Right lobe of liver (tissue), 6 donors: ENCODE measurements at regions not wholly inside any gene's neighbourhood (a gene's known extent, or its start where the extent isn't known, plus 50 kb on each side); places are given as distances from the start of the nearest gene placed in this dataset.

Experiments used
- ATAC-seq, 4 donors: fragments of 200-7000 bp; cut with Tn5 transposase; one replicate each; pipeline ENCODE4 v1.9.1; 2020; ENCODE audit warnings: mild to moderate bottlenecking in 4 of 4, moderate library complexity in 4 of 4
- DNase-seq, 3 donors: peaks; one replicate each; pipeline ENCODE4 v3.0.0-alpha.2; 2020
- H3K27ac ChIP-seq, 3 donors: fragments of 200-600 bp; one replicate each; pipeline ENCODE4 v1.8.0; 2022
- H3K27me3 ChIP-seq, 2 donors: fragments of 200-600 bp; one replicate each; pipeline ENCODE4 v1.8.0; 2022
- H3K36me3 ChIP-seq, 4 donors: fragments of 200-600 bp; sonication (generic) in 1 of 4; one replicate each; pipeline versions ENCODE4 v1.5.1 to v1.8.0; 2017 to 2022; ENCODE audit warnings: control low read depth in 1 of 4
- H3K4me1 ChIP-seq, 4 donors: fragments of 200-600 bp; sonication (generic) in 1 of 4; one replicate each; pipeline versions ENCODE4 v1.5.1 to v1.8.0; 2017 to 2022; ENCODE audit warnings: control low read depth in 1 of 4
- H3K4me3 ChIP-seq, 3 donors: fragments of 200-600 bp; one replicate each; pipeline ENCODE4 v1.8.0; 2022
- H3K9me3 ChIP-seq, 4 donors: fragments of 200-600 bp; sonication (generic) in 1 of 4; one replicate each; pipeline versions ENCODE4 v1.5.1 to v1.8.0; 2017 to 2022; ENCODE audit warnings: control low read depth in 1 of 4
- CTCF ChIP-seq, 4 donors: fragments of 200-600 bp in 3 of 4; fragments of 450-650 bp in 1 of 4; IDR thresholded peaks; one replicate each; pipeline versions ENCODE4 v1.5.1 to v1.8.0; 2016 to 2022; ENCODE audit warnings: antibody characterized with exemption in 4 of 4, mild to moderate bottlenecking in 2 of 4
- POLR2A ChIP-seq: fragments of 450-650 bp; IDR thresholded peaks from one replicate; pipeline ENCODE4 v1.6.1; 2017; ENCODE audit warnings: antibody characterized with exemption, mild to moderate bottlenecking
- WGBS: methylation state at CpG from one replicate; pipeline ENCODE4 v1.1.6; 2018; ENCODE audit warnings: low coverage, low lambda C conversion rate; ENCODE audit not compliant: insufficient coverage; ENCODE audit errors: missing lambda C conversion rate; 5-methylcytosine and 5-hydroxymethylcytosine counted together
- intact Hi-C, 2 donors: fragments of 100-400 bp; cut with DNase I; formaldehyde crosslinking; loops; one replicate each; pipeline versions ENCODE4 v1.11.2 to v1.14.1; 2022
- donor health status: DM: no; HTN: yes; CAD: no.
- donor health status: DM: no; HTN: no; CAD: no.
- donor health status: DM: no; HTN: no; CAD: no.
- donor health status: DM: no; HTN: yes; CAD: no.
- donor health status: DM: no; HTN: yes; CAD: no.

DNA sequence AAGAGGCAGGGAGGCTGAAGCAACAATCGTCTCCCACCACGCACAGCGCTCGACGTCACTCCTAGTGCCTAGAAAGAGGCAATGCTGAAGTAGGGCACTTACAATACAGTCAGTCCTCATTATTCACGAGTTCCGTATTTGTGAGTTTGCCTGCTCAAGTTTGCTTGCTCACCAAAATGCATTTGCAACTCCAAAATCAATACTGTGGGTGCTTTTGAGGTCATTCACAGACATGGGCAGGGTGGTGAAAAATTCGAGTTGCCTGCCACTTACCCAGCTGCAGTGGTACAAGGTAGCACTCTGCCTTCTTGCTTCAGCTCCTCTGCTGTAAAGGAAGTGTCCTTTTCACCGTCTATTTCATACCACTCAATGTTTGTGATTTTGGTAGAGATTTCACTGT is 113.7 kb upstream of the NCK2 start:
- WGBS = 13% methylated on average over 2 of the region's 9 CpGs

GRCh38 chr2:105629634-105630033 is 115.1 kb upstream of the NCK2 start:
- H3K36me3 ChIP-seq = no peaks in the 10 kb centered on the region
- H3K4me1 ChIP-seq = no peaks in the 10 kb centered on the region
- DNase-seq (no peak), ATAC-seq (no peak)
- WGBS = 57% methylated on average over 1 of the region's 1 CpG
- TF ChIP-seq POLR2A (no peak), CTCF (IDR thresholded peaks at IDR 0.05) (no peak)
- intact Hi-C loops = no loop called here
- H3K4me3 ChIP-seq = no peak overlapping the region
- H3K27me3 ChIP-seq = peaks cover 0 to 21% of the 10 kb centered on the region in 2 donors
- no peaks in the 10 kb centered on the region for H3K9me3 ChIP-seq
- no peak overlapping the region for H3K27ac ChIP-seq

More for the DNA sequence above, 113.7 kb upstream of the NCK2 start:
- DNase-seq (no peak), ATAC-seq (peak; percentile 38 to 57 (median 46))
- Histone ChIP-seq H3K36me3 (no peaks in the 10 kb centered on the region), H3K4me1 (no peaks in the 10 kb centered on the region), H3K4me3 (no peak overlapping the region), H3K27ac (no peak overlapping the region), H3K9me3 (no peaks in the 10 kb centered on the region), H3K27me3 (peaks cover 0 to 21% of the 10 kb centered on the region in 2 donors)
- TF ChIP-seq CTCF (IDR thresholded peaks at IDR 0.05) (no peak), POLR2A (no peak)
- intact Hi-C loops = no loop called here

- intact Hi-C loops = no loop called here
- no peak for DNase-seq
- 37% methylated on average over 3 of the region's 3 CpGs for WGBS
- no peaks in the 10 kb centered on the region for H3K4me1 ChIP-seq
- no peaks in the 10 kb centered on the region for H3K36me3 ChIP-seq
- no peak overlapping the region for H3K27ac ChIP-seq
- no peaks in the 10 kb centered on the region for H3K9me3 ChIP-seq
- no peak for TF ChIP-seq CTCF (IDR thresholded peaks at IDR 0.05)
- no peak for TF ChIP-seq POLR2A
- peaks cover 0 to 18% of the 10 kb centered on the region in 2 donors for H3K27me3 ChIP-seq
- H3K4me3 ChIP-seq = no peak overlapping the region
- no peak for ATAC-seq
Observed at GRCh38 chr2:105627534-105627933, 117.2 kb upstream of the NCK2 start.

- H3K9me3 ChIP-seq = no peaks in the 10 kb centered on the region
- H3K27ac ChIP-seq = no peak overlapping the region
- ATAC-seq (no peak), DNase-seq (no peak)
- intact Hi-C loops = no loop called here
- H3K4me1 ChIP-seq = no peaks in the 10 kb centered on the region
- peaks cover 0 to 17% of the 10 kb centered on the region in 2 donors for H3K27me3 ChIP-seq
- H3K4me3 ChIP-seq = no peak overlapping the region
- WGBS = 76% methylated on average over 3 of the region's 3 CpGs
- no peaks in the 10 kb centered on the region for H3K36me3 ChIP-seq
- no peak for TF ChIP-seq POLR2A
- TF ChIP-seq CTCF (IDR thresholded peaks at IDR 0.05) = no peak
Observed at GRCh38 chr2:105626966-105627340, 117.8 kb upstream of the NCK2 start.
